GM23338 (cell line): ENCODE measurements at regions not wholly inside any gene's neighbourhood (a gene's known extent, or its start where the extent isn't known, plus 50 kb on each side); places are given as distances from the start of the nearest gene placed in this dataset.
A peak's percentile ranks its signal among the peaks of the same experiment; 100 is the strongest.
"Not testable (repeated sequence)": the region's sequence is repeated elsewhere in the genome, so short reads cannot be mapped to it uniquely, and the experiment has no call there.

Experiments
- ATAC-seq: fragments of 200-7000 bp; cut with Tn5 transposase; 3 replicates; pipeline ENCODE4 v1.9.1; 2020
- DNase-seq: peaks from one replicate; pipeline ENCODE4 v3.0.0-alpha.2; 2015; ENCODE audit warnings: low spot score
- H2AFZ ChIP-seq: fragments of 200-600 bp; sonication (generic); 2 replicates; pipeline ENCODE4 v1.8.0; 2016; ENCODE audit warnings: antibody characterized with exemption, mild to moderate bottlenecking, moderate library complexity
- H3F3A ChIP-seq: fragments of 200-600 bp; sonication (generic); replicated peaks from 2 replicates; pipeline ENCODE4 v1.8.0; 2017; ENCODE audit warnings: antibody characterized with exemption, mixed run types, low read depth
- H3K27ac ChIP-seq: fragments of 200-600 bp; sonication (generic); 2 replicates; pipeline ENCODE4 v1.6.1; 2016; ENCODE audit warnings: low read depth
- H3K27me3 ChIP-seq: fragments of 200-600 bp; sonication (generic); 2 replicates; pipeline ENCODE4 v1.8.0; 2016; ENCODE audit warnings: mild to moderate bottlenecking, mixed run types, moderate library complexity; ENCODE audit not compliant: insufficient read depth
- H3K36me3 ChIP-seq: fragments of 200-600 bp; sonication (generic); 2 replicates; pipeline ENCODE4 v1.8.0; 2016; ENCODE audit warnings: mild to moderate bottlenecking; ENCODE audit not compliant: insufficient read depth
- H3K4me1 ChIP-seq: fragments of 200-600 bp; sonication (generic); 2 replicates; pipeline ENCODE4 v1.8.0; 2016; ENCODE audit warnings: mild to moderate bottlenecking, moderate library complexity; ENCODE audit not compliant: insufficient read depth
- H3K4me2 ChIP-seq: fragments of 200-600 bp; sonication (generic); 2 replicates; pipeline ENCODE4 v1.7.1; 2017; ENCODE audit warnings: mixed run types
- H3K4me3 ChIP-seq: fragments of 200-600 bp; sonication (generic); 2 replicates; pipeline ENCODE4 v1.6.1; 2016; ENCODE audit warnings: mixed run types
- H3K79me2 ChIP-seq: fragments of 200-600 bp; sonication (generic); replicated peaks from 2 replicates; pipeline ENCODE4 v1.8.0; 2017; ENCODE audit warnings: mild to moderate bottlenecking; ENCODE audit not compliant: insufficient read depth
- H3K9me2 ChIP-seq: fragments of 200-600 bp; sonication (generic); 2 replicates; pipeline ENCODE4 v1.8.0; 2017; ENCODE audit not compliant: insufficient read depth
- H4K20me1 ChIP-seq: fragments of 200-600 bp; sonication (generic); replicated peaks from 2 replicates; pipeline ENCODE4 v1.8.0; 2017; ENCODE audit warnings: mild to moderate bottlenecking; ENCODE audit not compliant: insufficient read depth
- H3K27ac Mint-ChIP-seq: 2 replicates; pipeline ENCODE4 v1.8.0; 2020; ENCODE audit warnings: inconsistent platforms, mild to moderate bottlenecking, moderate library complexity, mixed read lengths
- H3K27me3 Mint-ChIP-seq: 3 replicates; pipeline ENCODE4 v1.8.0; 2022; ENCODE audit warnings: low read depth, mild to moderate bottlenecking, moderate library complexity, mixed read lengths, inconsistent platforms; ENCODE audit not compliant: insufficient read depth, poor library complexity
- H3K36me3 Mint-ChIP-seq: 3 replicates; pipeline ENCODE4 v1.8.0; 2021; ENCODE audit warnings: low read depth, mild to moderate bottlenecking, inconsistent platforms, moderate library complexity, mixed read lengths
- H3K4me1 Mint-ChIP-seq: 3 replicates; pipeline ENCODE4 v1.8.0; 2020; ENCODE audit warnings: mild to moderate bottlenecking, inconsistent platforms, mixed read lengths
- H3K4me3 Mint-ChIP-seq: 3 replicates; pipeline ENCODE4 v1.8.0; 2021; ENCODE audit warnings: moderate library complexity, mild to moderate bottlenecking, inconsistent platforms, mixed read lengths
- H3K9me3 Mint-ChIP-seq: 3 replicates; pipeline ENCODE4 v1.8.0; 2020; ENCODE audit warnings: moderate library complexity, mild to moderate bottlenecking, inconsistent platforms, mixed read lengths

DNA sequence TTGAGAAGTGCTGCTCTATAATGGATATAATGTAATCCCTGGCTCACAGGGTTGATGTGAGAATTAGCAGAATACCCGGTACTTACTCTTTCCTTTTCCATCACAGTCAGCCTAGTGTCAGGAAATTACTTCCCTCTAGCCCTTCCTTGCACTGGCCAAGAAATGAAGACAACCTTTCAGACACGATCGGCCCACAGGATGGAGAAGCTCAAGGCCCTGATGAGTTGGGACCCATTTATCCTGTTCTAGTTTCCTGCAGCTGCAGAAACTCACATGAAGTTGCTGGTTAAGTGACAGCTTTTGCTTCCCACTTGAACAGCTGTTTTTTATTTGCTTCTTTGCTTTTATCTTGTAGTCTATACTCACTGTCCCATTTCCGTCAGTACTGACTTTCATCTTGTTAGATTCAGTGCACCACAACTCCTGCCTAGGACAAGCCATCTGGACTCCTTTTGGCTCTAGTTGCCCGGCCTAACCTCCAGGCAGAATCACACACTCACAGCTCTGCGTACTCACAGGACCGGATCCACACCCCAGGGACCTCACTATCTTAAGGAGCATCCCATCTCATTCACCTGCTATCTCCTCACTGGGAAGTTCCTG lies 325.1 kb upstream of the CHRNA7 start:
- not testable (repeated sequence) for H2AFZ ChIP-seq, H3K4me3 Mint-ChIP-seq, H3F3A ChIP-seq, H3K27me3 Mint-ChIP-seq, H3K36me3 ChIP-seq, H3K4me1 Mint-ChIP-seq, H3K4me1 ChIP-seq, DNase-seq, H3K36me3 Mint-ChIP-seq, H4K20me1 ChIP-seq, H3K27me3 ChIP-seq, H3K9me2 ChIP-seq, ATAC-seq, H3K79me2 ChIP-seq, H3K27ac Mint-ChIP-seq, H3K4me2 ChIP-seq, H3K4me3 ChIP-seq, H3K27ac ChIP-seq, H3K9me3 Mint-ChIP-seq

DNA sequence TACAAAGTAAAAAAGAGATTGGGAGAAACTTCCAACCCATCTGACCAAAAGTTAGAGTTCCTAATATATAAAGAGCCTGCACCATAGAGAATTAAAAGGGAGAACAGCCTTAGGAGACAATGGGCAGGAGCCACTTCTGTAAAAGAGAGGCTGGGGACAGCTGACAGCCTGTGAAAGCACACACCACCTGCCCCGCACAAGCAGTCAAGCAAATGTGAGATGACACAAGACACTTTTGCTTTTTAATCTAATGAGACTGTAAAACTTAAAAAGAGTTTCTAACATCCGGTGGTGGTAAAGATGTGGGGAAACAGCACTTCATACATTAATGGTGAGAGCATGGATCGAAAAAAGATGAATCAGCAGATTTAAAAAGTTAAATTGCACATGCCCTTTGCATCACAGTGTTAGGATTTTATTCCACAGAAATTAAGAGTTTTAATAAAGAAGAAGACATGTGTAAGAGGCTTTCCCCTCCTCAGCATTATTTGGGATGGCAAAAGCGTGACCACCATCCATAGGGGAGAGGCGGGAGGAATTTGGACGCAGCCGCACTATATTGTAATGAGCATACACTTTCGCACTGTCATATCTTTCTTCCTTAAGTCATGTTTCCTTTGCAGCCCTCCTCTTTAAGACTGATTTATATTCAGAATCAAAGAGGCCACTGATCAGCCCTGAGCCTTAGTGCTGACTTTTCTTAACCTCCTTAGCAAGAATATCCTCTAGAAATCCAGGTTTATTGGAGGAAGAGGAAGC lies 322.2 kb upstream of the CHRNA7 start:
- H4K20me1 ChIP-seq, H3K4me1 ChIP-seq, H3K79me2 ChIP-seq, H3K27ac ChIP-seq, H3K9me3 Mint-ChIP-seq, H3K4me3 ChIP-seq, H3K36me3 Mint-ChIP-seq, H3K4me2 ChIP-seq, ATAC-seq, H2AFZ ChIP-seq, H3K4me3 Mint-ChIP-seq, H3K9me2 ChIP-seq, H3K4me1 Mint-ChIP-seq, H3K36me3 ChIP-seq, H3K27ac Mint-ChIP-seq, H3K27me3 Mint-ChIP-seq, DNase-seq, H3K27me3 ChIP-seq, H3F3A ChIP-seq: not testable (repeated sequence)

DNA sequence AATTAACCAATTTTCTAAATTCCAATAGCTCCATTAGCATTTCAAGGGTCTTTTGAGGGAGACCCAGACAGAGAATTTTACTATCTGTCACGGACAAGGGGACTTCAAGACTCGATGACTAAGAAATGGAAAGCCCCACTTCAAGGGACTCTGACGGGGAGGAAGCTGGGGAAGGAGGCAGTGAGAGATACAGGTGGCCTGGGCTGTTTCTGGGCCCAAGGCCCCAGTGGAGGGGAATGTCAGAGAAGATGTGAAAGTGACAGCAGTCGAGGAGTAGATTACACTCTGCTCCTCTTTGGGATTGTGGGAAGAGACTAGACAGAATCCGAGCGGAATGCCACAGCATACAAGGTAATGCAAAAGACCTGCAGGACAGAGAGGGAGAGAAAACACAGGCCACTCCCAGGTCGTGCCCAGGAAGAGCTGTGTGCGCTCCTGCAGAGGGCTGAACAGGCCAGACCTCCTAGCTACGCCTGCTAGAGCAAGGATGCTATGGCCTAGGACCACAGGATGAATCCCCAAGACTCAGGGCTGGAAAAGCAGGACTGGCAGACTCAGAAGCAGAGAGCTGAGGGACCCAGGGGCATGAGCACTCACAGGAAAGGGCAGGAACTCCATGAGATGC lies 321.5 kb upstream of the CHRNA7 start:
- not testable (repeated sequence) for H3K4me1 ChIP-seq, H3K9me2 ChIP-seq, H3K4me1 Mint-ChIP-seq, H3K4me2 ChIP-seq, H3K4me3 Mint-ChIP-seq, H2AFZ ChIP-seq, H3K27ac ChIP-seq, H3K27me3 Mint-ChIP-seq, H3K27me3 ChIP-seq, H3K4me3 ChIP-seq, H3K36me3 Mint-ChIP-seq, H3F3A ChIP-seq, H3K36me3 ChIP-seq, H3K9me3 Mint-ChIP-seq, DNase-seq, H4K20me1 ChIP-seq, H3K79me2 ChIP-seq
- H3K27ac Mint-ChIP-seq: peak overlapping the region; percentile 86
- ATAC-seq: peak; percentile 78

DNA sequence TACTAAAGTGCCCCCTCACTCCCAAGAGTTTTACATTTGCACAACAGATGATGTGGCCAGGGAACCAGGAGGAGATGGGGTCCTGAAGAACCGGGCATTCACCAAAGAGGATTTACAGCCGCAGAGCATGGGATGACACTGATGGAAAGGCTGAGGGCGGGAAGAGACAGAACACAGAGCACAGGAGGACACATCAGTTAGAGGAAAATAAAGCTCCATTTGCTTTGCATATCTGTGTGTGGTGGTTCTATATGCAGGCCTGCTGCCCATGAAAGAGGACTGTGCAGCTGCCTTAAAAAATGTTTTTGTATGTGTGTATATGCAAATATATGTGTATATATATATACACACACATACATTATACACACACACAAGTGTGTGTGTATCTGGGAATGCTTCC lies 320.8 kb upstream of the CHRNA7 start:
- not testable (repeated sequence) for H3K79me2 ChIP-seq, H3K4me1 Mint-ChIP-seq, H3K27ac Mint-ChIP-seq, H3K36me3 ChIP-seq, H3K9me2 ChIP-seq, H3K9me3 Mint-ChIP-seq, DNase-seq, H4K20me1 ChIP-seq, H3K27me3 ChIP-seq, ATAC-seq, H3K27me3 Mint-ChIP-seq, H3K36me3 Mint-ChIP-seq, H2AFZ ChIP-seq, H3K4me2 ChIP-seq, H3K4me3 Mint-ChIP-seq, H3K4me1 ChIP-seq, H3K4me3 ChIP-seq, H3F3A ChIP-seq, H3K27ac ChIP-seq

DNA sequence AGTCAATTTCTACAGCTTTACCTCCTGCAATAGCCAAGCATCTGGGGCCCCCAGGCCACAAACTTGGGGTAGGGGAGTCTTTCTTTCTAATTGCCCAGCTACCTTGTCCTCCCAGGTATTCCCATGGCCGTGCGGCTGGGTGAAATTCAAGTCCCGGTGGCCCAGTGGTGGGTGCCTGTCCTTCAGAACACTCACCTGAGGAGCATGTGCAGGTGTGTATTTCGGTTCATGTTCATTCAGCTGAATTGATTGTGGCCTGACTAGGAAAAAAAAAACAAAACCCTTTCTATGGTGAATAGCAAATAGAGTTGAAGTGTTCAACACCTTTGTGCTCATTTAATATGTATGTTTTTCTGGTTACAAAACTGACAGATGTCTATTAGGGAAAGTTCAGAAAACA lies 319.5 kb upstream of the CHRNA7 start:
- H4K20me1 ChIP-seq, H3K4me3 Mint-ChIP-seq, H3K4me2 ChIP-seq, H3K27me3 ChIP-seq, DNase-seq, H3K4me1 Mint-ChIP-seq, H3K79me2 ChIP-seq, H3K27me3 Mint-ChIP-seq, H3K36me3 Mint-ChIP-seq, H2AFZ ChIP-seq, ATAC-seq, H3K4me3 ChIP-seq, H3K4me1 ChIP-seq, H3F3A ChIP-seq, H3K27ac Mint-ChIP-seq, H3K36me3 ChIP-seq, H3K9me3 Mint-ChIP-seq, H3K27ac ChIP-seq, H3K9me2 ChIP-seq: not testable (repeated sequence)

DNA sequence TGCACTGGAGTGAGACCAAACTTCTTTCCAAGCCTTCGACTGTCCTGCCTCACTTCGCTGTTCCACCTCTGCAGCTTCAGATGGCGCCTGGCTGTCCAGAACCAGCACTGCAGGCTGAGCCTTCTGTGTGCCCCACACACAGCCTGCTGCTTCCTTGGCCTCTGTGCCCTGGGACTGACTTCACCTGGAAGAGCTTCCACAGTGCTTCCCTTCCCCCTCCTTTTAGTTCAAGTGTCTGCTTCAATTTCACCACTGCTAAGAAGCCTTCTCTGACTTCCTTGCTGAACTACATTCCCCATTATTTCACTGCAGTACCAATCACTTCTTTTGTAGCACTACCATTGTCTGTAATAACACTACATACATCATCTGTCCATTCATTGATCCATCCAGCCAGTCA lies 315.1 kb upstream of the CHRNA7 start:
- H3F3A ChIP-seq, H3K4me1 ChIP-seq, H3K4me3 Mint-ChIP-seq, H2AFZ ChIP-seq, H3K9me3 Mint-ChIP-seq, H3K36me3 Mint-ChIP-seq, H3K4me2 ChIP-seq, H3K79me2 ChIP-seq, ATAC-seq, H3K27me3 ChIP-seq, H3K27ac Mint-ChIP-seq, H3K36me3 ChIP-seq, H3K4me3 ChIP-seq, DNase-seq, H3K27ac ChIP-seq, H4K20me1 ChIP-seq, H3K27me3 Mint-ChIP-seq, H3K4me1 Mint-ChIP-seq, H3K9me2 ChIP-seq: not testable (repeated sequence)
